Testis (tissue), 2 donors: ENCODE measurements at regions not wholly inside any gene's neighbourhood (a gene's known extent, or its start where the extent isn't known, plus 50 kb on each side); places are given as distances from the start of the nearest gene placed in this dataset.

ENCODE experiments used
- POLR2A ChIP-seq: fragments of 450-650 bp; IDR thresholded peaks from one replicate; pipeline ENCODE4 v1.6.1; 2017; ENCODE audit warnings: antibody characterized with exemption, mild to moderate bottlenecking, moderate library complexity
- TF ChIP-seq, protein P1 (sequence below), 3 experiments: fragments of 450-650 bp in 2 of 3; fragments of 200-600 bp in 1 of 3; sonication (generic) in 1 of 3; IDR thresholded peaks; one replicate each; pipeline ENCODE4 v1.5.1; 2016 to 2019; ENCODE audit warnings: antibody characterized with exemption in 3 of 3, mild to moderate bottlenecking in 2 of 3, moderate library complexity in 1 of 3

GRCh38 chr5:94057217-94057616 lies 315.8 kb upstream of the POU5F2 start:
- TF ChIP-seq, protein P1, sequence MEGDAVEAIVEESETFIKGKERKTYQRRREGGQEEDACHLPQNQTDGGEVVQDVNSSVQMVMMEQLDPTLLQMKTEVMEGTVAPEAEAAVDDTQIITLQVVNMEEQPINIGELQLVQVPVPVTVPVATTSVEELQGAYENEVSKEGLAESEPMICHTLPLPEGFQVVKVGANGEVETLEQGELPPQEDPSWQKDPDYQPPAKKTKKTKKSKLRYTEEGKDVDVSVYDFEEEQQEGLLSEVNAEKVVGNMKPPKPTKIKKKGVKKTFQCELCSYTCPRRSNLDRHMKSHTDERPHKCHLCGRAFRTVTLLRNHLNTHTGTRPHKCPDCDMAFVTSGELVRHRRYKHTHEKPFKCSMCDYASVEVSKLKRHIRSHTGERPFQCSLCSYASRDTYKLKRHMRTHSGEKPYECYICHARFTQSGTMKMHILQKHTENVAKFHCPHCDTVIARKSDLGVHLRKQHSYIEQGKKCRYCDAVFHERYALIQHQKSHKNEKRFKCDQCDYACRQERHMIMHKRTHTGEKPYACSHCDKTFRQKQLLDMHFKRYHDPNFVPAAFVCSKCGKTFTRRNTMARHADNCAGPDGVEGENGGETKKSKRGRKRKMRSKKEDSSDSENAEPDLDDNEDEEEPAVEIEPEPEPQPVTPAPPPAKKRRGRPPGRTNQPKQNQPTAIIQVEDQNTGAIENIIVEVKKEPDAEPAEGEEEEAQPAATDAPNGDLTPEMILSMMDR (IDR thresholded peaks at IDR 0.05): no peak
- no peak for TF ChIP-seq POLR2A
